ENCODE measurements at regions not wholly inside any gene's neighbourhood (a gene's known extent, or its start where the extent isn't known, plus 50 kb on each side); places are given as distances from the start of the nearest gene placed in this dataset.

- H4K91ac ChIP-seq (ENCODE audit: insufficient read length, low read depth, low read length): no peak overlapping the region
- no peak overlapping the region for H2AFZ ChIP-seq (ENCODE audit: low read length)
- no peaks in the 10 kb centered on the region for H3K9me3 ChIP-seq (ENCODE audit: control insufficient read depth, low read depth, low read length)
- no peaks in the 10 kb centered on the region for H4K20me1 ChIP-seq (ENCODE audit: control insufficient read depth, insufficient read depth, insufficient read length)
- H2BK15ac ChIP-seq (ENCODE audit: low read depth, low read length): no peak overlapping the region
- Mint-ChIP-seq H3K27ac (no peak overlapping the region), H3K4me1 (peaks cover 0 to 3% of the 10 kb centered on the region in 2 experiments; a peak in 1 of 4 replicates), H3K9me3 (no peaks in the 10 kb centered on the region), H3K4me3 (no peak overlapping the region), H3K27me3 (ENCODE audit: low read depth) (no peaks in the 10 kb centered on the region), H3K36me3 (ENCODE audit: insufficient read depth in 1 of 3, low read depth in 3 of 3) (no peaks in the 10 kb centered on the region)
- no peak overlapping the region for H3K23ac ChIP-seq (ENCODE audit: insufficient read length, low read depth, low read length)
- H3K79me1 ChIP-seq (ENCODE audit: insufficient read depth, low read depth, low read length, poor library complexity, severe bottlenecking): no peaks in the 10 kb centered on the region
- H3K4me2 ChIP-seq (ENCODE audit: insufficient read depth, insufficient read length, low read length): no peak overlapping the region
- no peak overlapping the region for H3K4ac ChIP-seq (ENCODE audit: low read depth, low read length)
- H4K5ac ChIP-seq (ENCODE audit: insufficient read length, low read depth, low read length): no peak overlapping the region
- H2BK20ac ChIP-seq (ENCODE audit: low read depth, low read length, poor library complexity, severe bottlenecking): no peak overlapping the region
- no peaks in the 10 kb centered on the region for H3K79me2 ChIP-seq (ENCODE audit: insufficient read depth, low read length)
- no peak for DNase-seq
- no peak overlapping the region for H2BK12ac ChIP-seq (ENCODE audit: insufficient read length, low read depth, low read length)
- H2BK120ac ChIP-seq (ENCODE audit: low read depth, low read length, poor library complexity, severe bottlenecking): no peak overlapping the region
- no peak overlapping the region for H2AK5ac ChIP-seq (ENCODE audit: insufficient read length, low read length)
- no peak overlapping the region for H3K27ac ChIP-seq (ENCODE audit: insufficient read length, low read depth, low read length)
- H2BK5ac ChIP-seq (ENCODE audit: insufficient read length, low read length): no peak overlapping the region
- H3K56ac ChIP-seq (ENCODE audit: insufficient read length, low read depth, low read length): no peak overlapping the region
- TF ChIP-seq, protein P1, sequence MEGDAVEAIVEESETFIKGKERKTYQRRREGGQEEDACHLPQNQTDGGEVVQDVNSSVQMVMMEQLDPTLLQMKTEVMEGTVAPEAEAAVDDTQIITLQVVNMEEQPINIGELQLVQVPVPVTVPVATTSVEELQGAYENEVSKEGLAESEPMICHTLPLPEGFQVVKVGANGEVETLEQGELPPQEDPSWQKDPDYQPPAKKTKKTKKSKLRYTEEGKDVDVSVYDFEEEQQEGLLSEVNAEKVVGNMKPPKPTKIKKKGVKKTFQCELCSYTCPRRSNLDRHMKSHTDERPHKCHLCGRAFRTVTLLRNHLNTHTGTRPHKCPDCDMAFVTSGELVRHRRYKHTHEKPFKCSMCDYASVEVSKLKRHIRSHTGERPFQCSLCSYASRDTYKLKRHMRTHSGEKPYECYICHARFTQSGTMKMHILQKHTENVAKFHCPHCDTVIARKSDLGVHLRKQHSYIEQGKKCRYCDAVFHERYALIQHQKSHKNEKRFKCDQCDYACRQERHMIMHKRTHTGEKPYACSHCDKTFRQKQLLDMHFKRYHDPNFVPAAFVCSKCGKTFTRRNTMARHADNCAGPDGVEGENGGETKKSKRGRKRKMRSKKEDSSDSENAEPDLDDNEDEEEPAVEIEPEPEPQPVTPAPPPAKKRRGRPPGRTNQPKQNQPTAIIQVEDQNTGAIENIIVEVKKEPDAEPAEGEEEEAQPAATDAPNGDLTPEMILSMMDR (conservative IDR thresholded peaks at IDR 0.05): no peak
- no peak overlapping the region for H3K14ac ChIP-seq (ENCODE audit: insufficient read depth, low read length)
- no CpG with 5 or more reads among the region's 1 CpG for WGBS (ENCODE audit: extremely low coverage, insufficient read length, low lambda C conversion rate)
- H3K23me2 ChIP-seq (ENCODE audit: insufficient read length, low read depth, low read length, poor library complexity, severe bottlenecking): no peaks in the 10 kb centered on the region
- no peak overlapping the region for H3K18ac ChIP-seq (ENCODE audit: insufficient read length, low read depth, low read length)
- no peaks in the 10 kb centered on the region for H3K4me1 ChIP-seq (ENCODE audit: insufficient read depth, low read length)
- H3K27me3 ChIP-seq (ENCODE audit: insufficient read depth, low read length): no peaks in the 10 kb centered on the region
- no peak overlapping the region for H3T11ph ChIP-seq (ENCODE audit: low read length)
- H4K8ac ChIP-seq (replicated peaks; ENCODE audit: insufficient read length, low read depth, low read length): no peak overlapping the region
- H3K9ac ChIP-seq (ENCODE audit: extremely low read depth, insufficient read length, low read length): no peak overlapping the region
Measured at GRCh38 chr3:145942052-145942451, 218.9 kb downstream of the PLOD2 start.

All from H9 (cell line).